IgD-negative memory B cell (primary cell): ENCODE measurements at regions not wholly inside any gene's neighbourhood (a gene's known extent, or its start where the extent isn't known, plus 50 kb on each side); places are given as distances from the start of the nearest gene placed in this dataset.

ENCODE experiments used
- H3K27ac Mint-ChIP-seq, 3 donors: one replicate each; pipeline ENCODE4 v1.8.0; 2020 to 2022; ENCODE audit warnings: mild to moderate bottlenecking in 3 of 3, mixed read lengths in 3 of 3, moderate library complexity in 1 of 3
- H3K27me3 Mint-ChIP-seq: one replicate; pipeline ENCODE4 v1.8.0; 2021; ENCODE audit warnings: mixed read lengths
- H3K36me3 Mint-ChIP-seq: one replicate; pipeline ENCODE4 v1.8.0; 2020; ENCODE audit warnings: mild to moderate bottlenecking, mixed read lengths
- H3K4me1 Mint-ChIP-seq, 3 donors: one replicate each; pipeline ENCODE4 v1.8.0; 2020 to 2022; ENCODE audit warnings: mixed read lengths in 3 of 3, mild to moderate bottlenecking in 1 of 3
- H3K4me3 Mint-ChIP-seq, 4 donors: one replicate each; pipeline ENCODE4 v1.8.0; 2020 to 2022; ENCODE audit warnings: mild to moderate bottlenecking in 4 of 4, mixed read lengths in 4 of 4, moderate library complexity in 3 of 4
- H3K9me3 Mint-ChIP-seq, 3 donors: one replicate each; pipeline ENCODE4 v1.8.0; 2020 to 2021; ENCODE audit warnings: mixed read lengths in 3 of 3, mild to moderate bottlenecking in 1 of 3

- H3K36me3 Mint-ChIP-seq, result peaks cover 1% of the 10 kb centered on the region
- H3K9me3 Mint-ChIP-seq, result peaks cover 0 to 2% (median 0%) of the 10 kb centered on the region in 3 donors
- peaks cover 35% of the 10 kb centered on the region for H3K27me3 Mint-ChIP-seq
- H3K4me1 Mint-ChIP-seq, result peaks cover 0 to 8% (median 8%) of the 10 kb centered on the region in 3 donors
- no peak overlapping the region for H3K27ac Mint-ChIP-seq
- peak overlapping the region in 1 of 4 donors; percentile 24 for H3K4me3 Mint-ChIP-seq
Observed at GRCh38 chr6:165990216-165990615, 177.4 kb downstream of the TBXT start.

- Mint-ChIP-seq H3K27me3 (peaks cover 39% of the 10 kb centered on the region), H3K4me3 (no peak overlapping the region), H3K9me3 (no peaks in the 10 kb centered on the region), H3K4me1 (peaks cover 0 to 8% (median 8%) of the 10 kb centered on the region in 3 donors), H3K36me3 (peaks cover 1% of the 10 kb centered on the region), H3K27ac (no peak overlapping the region)
Observed at GRCh38 chr6:165988757-165989456, 178.7 kb downstream of the TBXT start.

- peaks cover 0 to 8% (median 8%) of the 10 kb centered on the region in 3 donors for H3K4me1 Mint-ChIP-seq
Observed at GRCh38 chr6:165988302-165988756, 179.3 kb downstream of the TBXT start.

GRCh38 chr6:165987483-165988301 lies 180.0 kb downstream of the TBXT start:
- H3K4me1 Mint-ChIP-seq, result peaks cover 0 to 8% (median 8%) of the 10 kb centered on the region in 3 donors
- H3K27me3 Mint-ChIP-seq, result peaks cover 40% of the 10 kb centered on the region
- no peak overlapping the region for H3K27ac Mint-ChIP-seq
- no peaks in the 10 kb centered on the region for H3K9me3 Mint-ChIP-seq
- H3K36me3 Mint-ChIP-seq, result peaks cover 1% of the 10 kb centered on the region
- no peak overlapping the region for H3K4me3 Mint-ChIP-seq

More at GRCh38 chr6:165988302-165988756, 179.3 kb downstream of the TBXT start:
- H3K9me3 Mint-ChIP-seq, result no peaks in the 10 kb centered on the region
- H3K27ac Mint-ChIP-seq, result no peak overlapping the region
- peak overlapping the region in 1 of 4 donors; percentile 17 for H3K4me3 Mint-ChIP-seq
- H3K27me3 Mint-ChIP-seq, result peaks cover 39% of the 10 kb centered on the region
- H3K36me3 Mint-ChIP-seq, result peaks cover 1% of the 10 kb centered on the region

GRCh38 chr6:165986914-165987482 lies 180.7 kb downstream of the TBXT start:
- Mint-ChIP-seq H3K36me3 (peaks cover 1% of the 10 kb centered on the region), H3K27me3 (peaks cover 40% of the 10 kb centered on the region), H3K4me1 (peaks cover 0 to 8% (median 8%) of the 10 kb centered on the region in 3 donors), H3K4me3 (peak overlapping the region in 2 of 4 donors; percentile 14 to 52), H3K27ac (no peak overlapping the region), H3K9me3 (no peaks in the 10 kb centered on the region)

GRCh38 chr6:165986311-165986913 lies 181.2 kb downstream of the TBXT start:
- Mint-ChIP-seq H3K4me3 (peak overlapping the region in 2 of 4 donors; percentile 12 to 14), H3K36me3 (peaks cover 1% of the 10 kb centered on the region), H3K4me1 (peaks cover 0 to 8% (median 8%) of the 10 kb centered on the region in 3 donors), H3K9me3 (no peaks in the 10 kb centered on the region), H3K27me3 (peaks cover 41% of the 10 kb centered on the region), H3K27ac (no peak overlapping the region)

- Mint-ChIP-seq H3K36me3 (peaks cover 1% of the 10 kb centered on the region), H3K9me3 (no peaks in the 10 kb centered on the region), H3K4me3 (peak overlapping the region in 2 of 4 donors; percentile 25 to 49), H3K4me1 (peaks cover 0 to 8% (median 8%) of the 10 kb centered on the region in 3 donors), H3K27me3 (peaks cover 38% of the 10 kb centered on the region), H3K27ac (no peak overlapping the region)
Observed at GRCh38 chr6:165985806-165986299, 181.8 kb downstream of the TBXT start.

- H3K4me3 Mint-ChIP-seq, result peak overlapping the region in 1 of 4 donors; percentile 49
- H3K36me3 Mint-ChIP-seq, result peaks cover 1% of the 10 kb centered on the region
- no peak overlapping the region for H3K27ac Mint-ChIP-seq
- peaks cover 0 to 8% (median 8%) of the 10 kb centered on the region in 3 donors for H3K4me1 Mint-ChIP-seq
- no peaks in the 10 kb centered on the region for H3K9me3 Mint-ChIP-seq
- H3K27me3 Mint-ChIP-seq, result peaks cover 34% of the 10 kb centered on the region
Observed at GRCh38 chr6:165985281-165985805, 182.3 kb downstream of the TBXT start.

- H3K27me3 Mint-ChIP-seq, result peaks cover 30% of the 10 kb centered on the region
- H3K9me3 Mint-ChIP-seq, result no peaks in the 10 kb centered on the region
- H3K4me1 Mint-ChIP-seq, result peaks cover 0 to 8% (median 8%) of the 10 kb centered on the region in 3 donors
- peak overlapping the region in 1 of 4 donors; percentile 12 for H3K4me3 Mint-ChIP-seq
- H3K27ac Mint-ChIP-seq, result no peak overlapping the region
- H3K36me3 Mint-ChIP-seq, result peaks cover 1% of the 10 kb centered on the region
Observed at GRCh38 chr6:165984729-165985275, 182.8 kb downstream of the TBXT start.

- H3K4me1 Mint-ChIP-seq, result peaks cover 0 to 8% (median 6%) of the 10 kb centered on the region in 3 donors
- no peaks in the 10 kb centered on the region for H3K36me3 Mint-ChIP-seq
- no peak overlapping the region for H3K4me3 Mint-ChIP-seq
- H3K27ac Mint-ChIP-seq, result no peak overlapping the region
- peaks cover 23% of the 10 kb centered on the region for H3K27me3 Mint-ChIP-seq
- no peaks in the 10 kb centered on the region for H3K9me3 Mint-ChIP-seq
Observed at GRCh38 chr6:165983112-165984072, 184.3 kb downstream of the TBXT start.

- no peak overlapping the region for H3K4me3 Mint-ChIP-seq
- H3K27ac Mint-ChIP-seq, result no peak overlapping the region
- no peaks in the 10 kb centered on the region for H3K4me1 Mint-ChIP-seq
- H3K9me3 Mint-ChIP-seq, result no peaks in the 10 kb centered on the region
- H3K36me3 Mint-ChIP-seq, result no peaks in the 10 kb centered on the region
- H3K27me3 Mint-ChIP-seq, result peaks cover 7% of the 10 kb centered on the region
Observed at GRCh38 chr6:165978476-165978875, 189.2 kb downstream of the TBXT start.

GRCh38 chr6:165976684-165977083 lies 191.0 kb downstream of the TBXT start:
- Mint-ChIP-seq H3K36me3 (no peaks in the 10 kb centered on the region), H3K9me3 (no peaks in the 10 kb centered on the region), H3K27ac (no peak overlapping the region), H3K27me3 (peaks cover 6% of the 10 kb centered on the region), H3K4me3 (no peak overlapping the region), H3K4me1 (no peaks in the 10 kb centered on the region)

- Mint-ChIP-seq H3K4me3 (no peak overlapping the region), H3K9me3 (no peaks in the 10 kb centered on the region), H3K36me3 (no peaks in the 10 kb centered on the region), H3K27ac (no peak overlapping the region), H3K27me3 (peaks cover 5% of the 10 kb centered on the region), H3K4me1 (no peaks in the 10 kb centered on the region)
Observed at GRCh38 chr6:165974817-165975216, 192.8 kb downstream of the TBXT start.
